ENCODE measurements at regions not wholly inside any gene's neighbourhood (a gene's known extent, or its start where the extent isn't known, plus 50 kb on each side); places are given as distances from the start of the nearest gene placed in this dataset.

DNA sequence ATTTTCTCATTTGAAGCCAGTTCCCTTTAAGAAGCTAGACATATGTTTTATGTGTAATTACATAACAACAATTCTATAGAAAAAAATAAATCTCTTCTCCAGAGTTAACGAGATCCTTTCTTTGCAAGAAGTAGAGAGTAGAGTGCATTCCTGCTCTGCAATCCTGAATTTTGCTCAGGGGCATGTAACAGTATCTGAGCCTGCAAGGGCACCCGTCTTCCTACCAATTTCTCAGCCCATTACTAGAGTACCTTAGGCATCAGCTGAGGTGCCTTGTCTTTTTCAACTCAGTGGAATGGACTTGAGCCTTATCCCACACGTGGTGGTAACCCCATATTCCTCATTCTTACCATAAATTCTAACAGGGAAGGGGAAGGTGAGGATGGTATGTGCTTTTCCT, 205.9 kb downstream of the IKZF2 start:
- DNase-seq = no peak

DNA sequence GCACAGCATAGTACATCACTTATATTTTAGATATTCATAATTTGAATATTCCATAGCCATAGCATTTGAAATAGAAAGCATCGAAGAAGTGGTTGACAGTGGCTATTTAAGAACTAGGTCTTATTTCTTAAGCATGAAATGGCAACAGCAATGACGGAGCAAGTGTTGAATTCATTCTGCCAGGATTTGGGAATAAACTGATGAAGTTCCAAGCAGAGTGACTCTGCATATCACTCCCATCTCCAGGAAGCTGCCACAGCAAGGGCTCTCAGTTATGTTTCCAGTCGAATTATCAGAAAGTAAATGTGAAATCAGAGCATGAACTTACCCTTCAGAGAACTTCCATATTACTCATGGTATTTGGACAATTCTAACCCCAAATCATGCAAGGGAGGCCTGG, 208.1 kb downstream of the IKZF2 start:
- DNase-seq = no peak

DNA sequence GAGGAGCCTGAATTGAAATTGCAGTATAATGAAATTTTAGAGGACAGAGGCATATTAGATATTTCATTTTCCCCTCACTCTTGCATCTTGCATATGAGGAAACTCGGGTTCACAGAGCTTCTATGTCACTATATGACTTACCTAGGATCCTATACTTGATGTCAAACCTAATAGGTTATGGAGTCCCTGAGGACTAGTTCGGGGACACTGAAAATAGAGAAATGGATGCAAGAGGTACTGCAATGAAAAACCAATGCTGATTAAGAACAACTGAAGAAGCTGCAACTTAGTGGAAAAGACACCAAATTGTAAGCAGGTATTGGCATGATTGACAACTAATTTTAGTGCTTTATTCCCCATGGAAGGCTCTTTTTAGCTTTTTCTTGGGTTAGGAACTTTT, 210.1 kb downstream of the IKZF2 start:
- no peak for DNase-seq

DNA sequence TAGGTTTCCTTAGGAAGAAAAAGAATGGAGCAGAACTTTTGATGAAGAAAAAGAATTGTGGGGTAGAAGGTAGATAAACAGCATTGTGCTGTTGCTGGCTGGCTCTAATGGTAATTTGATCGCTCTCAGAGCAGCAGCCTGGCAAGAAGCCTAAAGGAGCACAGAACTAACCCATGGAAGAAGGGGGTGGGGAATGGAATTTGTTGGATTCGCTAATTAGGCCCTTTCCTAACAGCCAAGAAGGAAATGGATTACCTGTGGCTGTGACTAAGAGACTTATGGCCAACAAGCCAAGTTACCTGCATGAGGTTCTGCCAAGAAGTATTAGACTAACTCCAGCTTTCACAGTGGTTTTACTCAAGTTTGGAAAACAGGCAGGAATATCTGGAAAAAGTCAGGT, 210.6 kb downstream of the IKZF2 start:
- peak; percentile 69 for DNase-seq

DNA sequence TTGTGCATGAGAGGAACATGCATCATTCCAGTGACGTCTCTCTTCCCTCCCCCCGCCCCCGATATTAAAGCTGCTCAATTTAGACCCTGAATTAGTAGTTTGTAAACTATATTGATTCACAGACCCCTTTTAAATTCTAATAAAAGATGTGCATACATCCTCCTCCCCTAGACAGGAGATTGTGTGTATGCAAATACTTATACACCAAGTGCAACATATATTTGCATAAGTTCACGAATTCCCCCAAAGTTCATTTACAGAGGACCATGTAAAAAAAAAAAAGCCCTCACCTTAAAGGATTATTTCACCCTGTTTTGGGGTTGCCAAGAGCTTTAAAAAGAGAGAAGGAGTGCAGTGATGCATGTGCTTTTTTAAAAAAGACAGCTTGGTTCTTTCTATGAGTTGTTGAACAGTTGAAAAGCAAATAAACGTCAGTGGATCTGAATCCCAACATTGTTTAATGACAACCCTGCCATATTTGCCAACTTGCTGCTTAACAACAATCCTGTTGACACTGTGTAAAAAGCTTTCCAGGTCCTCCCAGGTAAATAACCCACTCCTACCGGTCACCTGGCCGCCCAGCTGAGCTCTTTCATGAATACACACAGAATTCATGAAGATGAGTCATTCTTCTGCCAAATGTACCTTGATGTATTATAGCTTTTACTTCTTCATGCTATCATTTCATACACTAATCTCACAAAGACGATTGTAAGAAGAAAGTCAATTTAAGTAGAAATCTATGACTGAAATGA, 211.5 kb downstream of the IKZF2 start:
- DNase-seq = peak; percentile 31

DNA sequence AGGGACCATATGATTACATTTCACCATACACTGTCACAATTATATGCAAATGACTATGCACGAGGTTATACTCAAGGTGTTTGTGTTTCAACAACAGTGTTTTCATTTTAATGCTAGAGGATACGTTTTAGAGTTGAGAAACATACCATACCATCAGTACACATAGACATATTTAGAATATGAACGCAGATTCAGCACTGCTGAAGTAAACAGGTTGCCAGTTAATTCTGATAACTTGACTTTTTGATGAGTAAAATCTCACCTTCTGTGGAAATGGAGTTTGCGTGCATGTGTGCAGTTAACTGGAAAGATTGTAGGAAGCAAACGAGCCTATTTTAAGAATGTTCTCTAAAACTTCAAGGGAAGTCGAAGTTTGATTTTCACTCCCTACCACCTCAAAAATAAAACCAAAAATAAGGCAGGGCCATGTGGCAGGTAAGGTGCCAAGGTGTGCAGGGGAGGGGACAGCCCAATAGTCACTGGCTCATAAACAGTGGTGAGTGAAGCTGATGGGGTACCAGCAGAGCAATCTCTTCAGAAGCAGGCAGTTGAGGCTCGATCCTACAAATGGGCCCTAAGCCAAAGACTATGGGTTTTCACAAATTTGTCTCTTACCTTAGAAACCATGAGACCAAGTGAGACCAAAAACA, 213.1 kb downstream of the IKZF2 start:
- DNase-seq = no peak

DNA sequence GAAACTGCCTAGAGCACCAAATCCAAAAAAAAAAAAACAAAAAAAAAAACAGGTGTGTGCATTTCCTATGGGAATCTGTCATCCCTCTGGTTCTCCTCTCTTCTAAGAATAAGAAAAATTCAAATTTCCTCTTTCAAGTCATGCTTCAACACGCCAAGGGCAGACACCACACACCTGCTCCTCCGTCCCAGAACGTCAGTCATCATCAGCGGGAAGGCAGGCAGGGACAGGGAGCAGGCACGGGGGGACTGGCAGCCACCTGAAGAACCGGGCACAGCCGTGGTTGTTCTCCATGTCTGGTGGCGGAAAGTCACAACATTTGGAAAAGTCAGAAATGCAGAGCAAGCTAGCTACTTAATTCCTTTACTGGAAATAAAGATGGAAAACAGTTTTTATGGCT, 214.8 kb downstream of the IKZF2 start:
- DNase-seq = no peak

DNA sequence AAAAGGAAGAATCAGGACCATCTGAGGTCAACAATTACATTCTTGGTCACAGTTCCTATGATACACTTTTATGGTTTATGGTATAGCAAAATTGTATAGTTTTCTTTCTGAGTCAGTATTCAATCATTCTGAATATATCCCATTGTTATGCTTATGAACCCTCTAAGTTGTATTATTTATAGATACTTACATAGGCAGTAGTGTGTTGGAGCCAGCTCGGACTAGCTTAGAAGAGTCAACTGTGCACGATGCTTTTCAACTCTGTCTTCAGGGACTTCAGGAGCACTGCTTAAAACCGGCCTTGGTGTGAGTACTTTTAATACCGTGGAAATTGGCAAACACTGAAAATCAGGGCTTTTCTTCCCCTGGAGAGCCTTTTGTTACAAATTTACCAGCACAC, 215.7 kb downstream of the IKZF2 start:
- DNase-seq = no peak

DNA sequence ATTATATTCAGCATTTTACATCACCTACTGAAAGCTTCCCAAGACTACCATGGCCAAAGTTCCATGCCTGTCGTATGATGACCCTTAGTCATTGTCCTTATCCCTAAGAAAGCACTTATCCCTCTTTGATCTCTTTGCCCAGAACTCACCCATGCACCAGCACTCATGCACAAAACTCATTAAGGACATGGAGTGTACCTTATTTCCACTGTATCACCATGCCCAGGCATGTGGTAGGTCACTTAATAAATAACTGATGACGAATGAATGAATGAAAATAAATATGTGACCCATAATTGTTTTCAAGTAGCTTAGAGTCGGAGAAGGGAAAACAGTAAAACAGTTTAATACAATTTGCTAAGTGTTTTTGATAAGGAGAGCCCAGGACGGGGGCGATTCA, 220.1 kb downstream of the IKZF2 start:
- no peak for DNase-seq

DNA sequence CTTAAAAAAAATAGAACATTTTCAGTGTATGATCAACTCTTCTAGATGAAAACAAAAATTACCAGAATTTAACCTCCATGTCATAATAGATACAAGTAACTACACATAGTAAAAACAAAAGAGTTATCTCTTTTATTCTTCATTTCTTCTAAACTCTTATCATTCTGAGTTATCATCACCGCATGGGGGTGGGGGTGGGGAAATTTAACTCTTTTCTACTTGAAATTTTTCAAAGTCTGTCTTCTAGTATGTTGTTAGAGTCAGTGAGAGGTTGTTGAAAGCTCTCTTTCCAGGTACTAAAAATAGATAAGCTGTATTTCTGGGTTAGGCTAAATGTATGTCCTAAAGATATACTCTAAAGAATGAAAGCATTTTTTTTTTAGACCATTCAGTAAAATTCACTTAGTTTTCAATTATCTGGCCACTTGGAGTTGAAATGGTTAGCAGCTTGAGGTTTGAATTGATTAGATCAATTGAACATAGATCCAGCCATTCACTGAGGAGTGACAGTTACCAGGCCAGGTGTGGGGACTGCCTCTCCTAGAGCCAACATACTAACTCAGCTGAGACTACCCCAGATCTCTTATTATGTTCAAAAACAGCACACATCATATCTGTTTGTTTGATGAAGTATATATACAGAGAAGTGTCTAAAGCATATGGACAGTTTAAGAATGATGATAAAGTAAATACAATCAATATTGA, 220.7 kb downstream of the IKZF2 start:
- DNase-seq = no peak

DNA sequence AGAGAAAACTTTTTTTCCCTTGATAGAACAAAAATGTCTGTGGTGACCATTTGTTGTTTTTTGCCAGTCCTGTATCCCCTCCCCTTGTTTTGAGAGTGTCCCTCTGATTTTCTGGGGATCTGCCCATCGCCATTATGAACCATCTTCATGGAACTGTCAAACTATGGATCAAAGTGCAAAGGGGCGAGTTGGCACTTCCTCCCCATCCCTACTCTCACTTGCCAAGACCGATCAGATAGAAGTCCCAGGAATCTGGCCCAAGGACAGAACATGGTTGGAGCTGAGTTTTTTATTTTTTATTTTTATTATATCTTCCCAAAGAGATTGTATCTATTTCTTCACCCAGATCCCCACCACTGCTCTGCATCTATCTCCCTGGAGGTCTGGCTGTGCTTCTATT, 221.4 kb downstream of the IKZF2 start:
- DNase-seq = no peak

DNA sequence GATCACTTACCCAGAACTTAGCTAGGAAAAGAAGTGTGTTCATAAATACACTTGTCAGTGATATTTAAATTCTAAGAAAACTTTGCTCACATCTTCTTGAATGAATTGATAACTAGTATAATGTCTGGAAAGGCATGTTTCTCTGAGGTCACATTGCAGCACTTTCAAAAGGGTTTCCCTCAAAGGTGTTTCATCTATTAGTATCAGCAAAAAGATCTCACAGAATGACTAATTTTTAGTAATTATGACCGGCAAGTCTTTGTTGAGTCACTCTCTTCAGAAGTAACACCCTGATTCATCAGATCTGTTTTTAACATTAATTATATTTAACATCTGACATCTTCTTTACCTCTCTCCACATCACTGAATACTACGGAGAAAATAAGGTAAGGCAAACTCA, 222.3 kb downstream of the IKZF2 start:
- no peak for DNase-seq

DNA sequence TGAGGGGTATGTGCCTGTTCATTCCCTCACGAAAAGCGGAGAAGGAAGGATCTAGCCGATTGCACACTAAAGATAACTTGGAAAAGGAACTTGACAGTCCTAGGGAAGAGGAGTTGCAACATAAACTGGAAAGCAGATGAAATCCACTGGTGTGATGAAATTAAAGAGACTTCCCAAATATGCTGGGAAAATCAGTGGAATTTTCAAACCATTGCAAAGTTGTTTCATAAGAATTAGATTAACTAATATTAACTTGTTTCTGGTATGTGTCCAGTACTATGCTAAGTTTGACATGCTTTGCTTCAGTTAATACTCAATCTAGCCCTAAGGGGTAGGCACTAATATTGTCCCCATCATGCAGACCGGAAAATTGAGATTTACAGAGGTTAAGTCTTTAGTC, 222.7 kb downstream of the IKZF2 start:
- DNase-seq = no peak

DNA sequence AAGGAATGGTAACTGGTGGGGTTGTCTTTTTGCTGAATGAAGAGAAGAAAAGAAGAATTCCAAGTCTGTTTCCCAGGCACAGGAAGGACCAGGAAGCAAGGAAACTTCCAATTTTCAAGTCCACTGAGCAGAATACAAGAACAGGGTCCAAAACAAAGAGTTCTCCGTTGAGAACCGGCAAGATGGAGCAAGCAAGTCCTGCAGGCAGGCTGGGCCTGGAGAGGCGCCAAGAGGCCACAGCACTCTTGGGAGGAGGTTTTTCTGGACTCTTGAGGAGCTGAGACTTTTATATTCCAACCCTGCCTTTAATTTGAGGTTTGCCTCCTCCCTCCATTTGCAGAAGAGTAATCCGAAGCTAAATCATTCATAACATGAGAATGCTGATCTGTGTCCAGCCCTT, 224.5 kb downstream of the IKZF2 start:
- DNase-seq = no peak

DNA sequence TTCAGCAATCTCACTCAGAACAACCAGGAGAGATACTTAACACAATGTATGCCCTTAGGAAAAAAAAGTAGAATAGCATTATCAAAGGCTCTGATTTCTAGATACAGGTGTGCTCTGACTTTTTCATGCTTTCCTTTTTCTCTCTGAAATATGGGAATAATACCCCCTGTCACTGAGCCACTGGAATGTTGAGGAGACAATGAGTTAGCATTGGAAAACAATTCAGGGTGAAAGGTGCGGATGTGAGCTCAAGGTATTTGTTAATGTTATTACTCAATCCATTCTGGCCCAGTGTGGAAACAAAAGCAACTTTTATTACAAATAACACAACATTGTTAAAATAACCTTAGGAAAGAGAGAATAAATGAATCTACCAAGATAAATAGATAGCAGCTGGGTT, 228.0 kb downstream of the IKZF2 start:
- DNase-seq = no peak

DNA sequence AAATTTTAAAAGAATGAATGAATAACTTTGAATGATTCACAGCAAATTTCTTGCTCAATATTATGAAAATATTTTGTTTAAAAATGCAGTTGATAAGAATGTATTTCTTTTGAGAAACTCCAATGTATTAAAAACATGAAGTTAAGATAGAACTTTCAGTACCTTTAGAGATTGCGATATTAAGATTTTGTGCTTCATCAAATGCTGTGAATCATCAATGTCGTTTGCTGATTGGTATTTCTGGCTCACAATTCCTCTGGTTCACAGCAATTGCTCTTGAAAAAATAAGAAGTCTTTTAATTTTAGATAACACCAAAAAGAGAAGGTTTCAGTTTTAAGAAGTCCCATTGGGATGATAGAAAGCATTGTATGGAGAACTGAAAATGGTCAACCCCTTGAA, 228.7 kb downstream of the IKZF2 start:
- DNase-seq = no peak

DNA sequence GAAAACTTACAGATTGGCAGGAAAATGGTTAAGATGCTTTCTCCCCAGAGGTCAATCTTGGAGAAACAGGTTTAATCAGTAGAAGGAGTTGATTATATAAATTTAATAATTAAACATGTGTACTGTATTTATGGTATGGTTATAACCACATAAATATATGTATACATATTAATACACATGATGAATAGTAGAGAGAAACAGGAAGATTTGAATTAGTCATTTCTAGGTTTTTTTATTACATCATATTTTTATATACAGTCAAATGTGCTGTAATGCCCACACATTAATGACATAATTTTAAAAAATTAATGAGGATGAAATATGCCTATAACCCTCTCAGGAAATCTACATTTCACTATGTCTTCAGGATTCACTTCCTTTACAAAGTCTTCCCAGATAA, 229.7 kb downstream of the IKZF2 start:
- DNase-seq = no peak

DNA sequence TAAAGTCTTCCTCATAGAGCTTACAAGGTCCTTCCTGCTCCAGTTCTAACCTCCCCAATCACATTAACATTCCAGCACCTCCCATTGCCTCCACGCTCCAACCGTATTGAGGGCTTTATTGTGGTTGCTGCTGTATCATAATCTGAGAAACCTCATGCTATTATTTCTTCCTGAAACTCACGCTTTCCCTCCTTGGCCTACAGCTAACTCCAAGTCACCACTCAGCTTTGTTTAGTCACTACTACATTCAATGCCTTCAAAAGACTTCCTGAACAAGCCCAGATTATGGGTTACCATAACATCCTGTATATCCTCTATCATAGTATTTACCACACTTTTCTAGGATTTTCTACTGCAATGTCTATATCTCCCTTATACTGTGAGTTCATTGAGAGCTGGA, 230.4 kb downstream of the IKZF2 start:
- DNase-seq = no peak

DNA sequence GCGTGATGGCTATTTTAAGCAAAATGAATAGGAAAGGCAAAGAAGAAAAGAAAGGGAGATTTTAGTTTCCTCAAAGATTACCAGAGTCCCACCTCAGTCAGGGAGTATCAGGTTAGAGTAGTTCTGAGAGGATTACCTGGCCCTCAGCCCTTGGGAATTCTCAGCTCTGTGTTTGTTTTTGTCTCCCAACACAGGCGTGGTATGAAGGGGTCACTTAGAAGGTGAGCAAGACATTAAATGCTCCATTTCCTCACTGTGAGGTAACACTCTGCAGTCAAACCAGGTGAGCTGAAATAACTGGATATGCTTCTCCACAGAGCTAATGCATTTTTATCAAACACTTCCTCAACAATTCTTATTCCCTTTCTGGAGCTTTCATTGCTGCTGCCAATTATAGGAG, 232.2 kb downstream of the IKZF2 start:
- no peak for DNase-seq

DNA sequence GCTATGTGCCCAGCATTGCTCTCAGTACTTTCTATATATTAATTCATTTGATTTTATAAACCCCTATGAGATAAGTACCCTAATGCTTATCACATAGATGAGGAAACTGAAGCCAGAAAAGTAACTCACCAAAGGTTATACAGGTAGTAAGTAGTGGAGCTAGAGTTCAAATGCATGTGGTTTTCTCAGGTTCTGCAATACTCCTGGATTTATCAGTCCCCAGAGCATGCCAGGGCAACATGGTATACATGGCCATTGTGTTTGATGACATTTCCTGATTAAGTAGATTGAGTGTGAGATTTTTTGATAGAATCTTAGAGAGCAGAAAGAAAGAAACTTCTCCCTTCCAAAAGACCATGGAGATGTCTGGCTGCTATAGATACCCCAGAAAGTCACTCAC, 233.1 kb downstream of the IKZF2 start:
- no peak for DNase-seq

DNA sequence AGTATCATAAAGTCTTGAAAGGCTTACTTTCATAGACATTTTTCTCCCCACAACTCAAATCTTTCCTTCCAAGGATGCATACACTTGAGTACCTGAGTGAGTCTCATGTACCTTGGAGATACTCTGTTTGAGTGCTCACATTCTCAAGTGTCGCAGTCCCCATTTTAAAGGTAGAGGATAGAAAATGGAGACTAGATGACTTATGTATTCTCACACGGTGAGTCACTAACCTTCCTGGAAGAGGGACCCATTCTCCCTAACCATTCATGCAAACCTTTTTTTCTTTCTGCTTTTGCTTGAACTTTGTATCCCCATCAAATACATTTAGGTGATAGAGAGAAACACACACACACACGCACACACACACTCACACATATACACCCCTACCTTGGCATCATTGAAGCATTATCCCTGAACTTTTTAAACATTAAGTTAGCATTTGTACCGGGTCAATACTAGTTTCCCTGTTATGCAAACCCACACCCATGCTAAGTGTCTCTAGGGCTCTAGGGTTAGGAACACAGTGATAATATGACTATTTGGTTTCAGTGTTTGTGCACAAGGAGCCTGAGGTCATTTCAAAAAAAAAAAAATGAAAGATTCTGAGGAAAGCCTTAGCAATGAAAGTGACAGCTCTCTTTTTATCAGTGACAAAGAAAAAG, 236.2 kb downstream of the IKZF2 start:
- no peak for DNase-seq

DNA sequence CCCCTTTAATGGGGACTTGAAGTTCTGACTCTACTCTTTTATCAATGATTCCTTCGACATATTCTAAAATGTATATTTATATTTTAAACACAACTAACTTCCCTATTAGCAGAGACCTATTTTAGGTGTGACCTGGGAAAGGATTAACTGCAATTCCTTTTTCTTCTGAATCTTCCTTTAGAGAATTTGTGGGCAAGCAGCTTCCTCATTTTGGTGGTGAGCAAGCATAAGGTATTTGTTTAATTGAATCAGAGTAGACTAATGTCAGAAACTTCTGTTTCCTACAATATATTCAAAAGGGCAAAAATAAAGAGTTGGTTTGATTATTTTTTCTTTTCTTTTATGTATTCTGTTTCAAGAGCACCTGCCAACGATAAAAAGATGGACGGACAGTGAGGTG, 237.0 kb downstream of the IKZF2 start:
- DNase-seq = no peak

DNA sequence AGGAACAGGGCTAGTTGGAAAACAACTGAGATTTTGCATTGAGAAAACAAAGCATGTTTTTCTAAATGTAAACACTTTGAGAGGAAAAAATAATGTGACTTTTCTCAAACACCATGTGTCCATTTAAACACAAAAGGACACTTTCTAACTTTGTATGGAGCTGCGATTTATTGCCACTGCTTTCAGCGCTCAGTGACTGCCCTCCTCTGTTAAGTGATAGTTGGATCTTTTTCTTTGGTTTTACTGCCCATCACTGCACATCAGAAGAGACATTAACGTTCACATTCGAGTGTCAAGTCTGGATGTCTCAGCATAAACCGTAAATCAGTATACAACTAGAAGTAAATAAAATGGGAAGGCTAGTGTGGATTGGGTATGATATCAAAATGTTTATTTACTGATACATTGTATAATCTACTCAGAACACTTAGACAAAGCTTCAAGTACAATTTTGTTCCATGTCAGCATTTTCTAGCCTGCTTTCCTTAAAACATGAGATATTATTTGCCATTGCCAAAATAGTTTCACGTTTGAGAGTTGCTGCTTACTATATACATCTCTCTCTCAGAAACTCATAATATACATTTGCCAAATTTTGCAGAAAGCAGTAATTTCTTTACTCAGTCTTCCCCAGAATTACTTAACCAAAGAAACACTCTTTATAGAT, 237.6 kb downstream of the IKZF2 start:
- no peak for DNase-seq

All from NCI-H1694 treated with DMSO at 0.1 percent for 48 hours (cell line).